Adipocyte (in vitro differentiated cells): ENCODE measurements at regions not wholly inside any gene's neighbourhood (a gene's known extent, or its start where the extent isn't known, plus 50 kb on each side); places are given as distances from the start of the nearest gene placed in this dataset.

ENCODE experiments used
- DNase-seq: peaks from one replicate; pipeline ENCODE4 v3.0.0-alpha.2; 2015; ENCODE audit warnings: low read depth
- H3K27me3 ChIP-seq: replicated peaks from 2 replicates; pipeline ENCODE4 v1.7.0; 2013; ENCODE audit warnings: mild to moderate bottlenecking, low read length, moderate library complexity; ENCODE audit not compliant: control insufficient read depth, insufficient read depth
- H3K36me3 ChIP-seq: 2 replicates; pipeline ENCODE4 v1.7.0; 2013; ENCODE audit warnings: low read length, mild to moderate bottlenecking, moderate library complexity; ENCODE audit not compliant: control insufficient read depth, insufficient read depth, severe bottlenecking
- H3K4me1 ChIP-seq: 2 replicates; pipeline ENCODE4 v1.7.0; 2013; ENCODE audit warnings: mild to moderate bottlenecking, low read length, moderate library complexity; ENCODE audit not compliant: control insufficient read depth, insufficient read depth
- H3K4me3 ChIP-seq: 2 replicates; pipeline ENCODE4 v1.7.0; 2013; ENCODE audit warnings: mild to moderate bottlenecking, low read length, moderate library complexity
- H3K9ac ChIP-seq: 2 replicates; pipeline ENCODE4 v1.7.0; 2013; ENCODE audit warnings: mild to moderate bottlenecking, low read length, moderate library complexity
- H3K9me3 ChIP-seq: 2 replicates; pipeline ENCODE4 v1.7.0; 2013; ENCODE audit warnings: mild to moderate bottlenecking, low read length, moderate library complexity; ENCODE audit not compliant: control insufficient read depth

GRCh38 chr9:88681434-88681833, 146.5 kb downstream of the NXNL2 start:
- Histone ChIP-seq H3K9me3 (no peaks in the 10 kb centered on the region), H3K36me3 (no peaks in the 10 kb centered on the region), H3K4me1 (peaks cover 18% of the 10 kb centered on the region), H3K9ac (no peak overlapping the region), H3K27me3 (no peaks in the 10 kb centered on the region), H3K4me3 (no peak overlapping the region)
- DNase-seq: no peak

GRCh38 chr9:88682431-88682831, 147.5 kb downstream of the NXNL2 start:
- no peaks in the 10 kb centered on the region for H3K9me3 ChIP-seq
- H3K27me3 ChIP-seq: no peaks in the 10 kb centered on the region
- no peak overlapping the region for H3K4me3 ChIP-seq
- DNase-seq: no peak
- no peak overlapping the region for H3K9ac ChIP-seq
- H3K4me1 ChIP-seq: peaks cover 18% of the 10 kb centered on the region
- no peaks in the 10 kb centered on the region for H3K36me3 ChIP-seq

- no peaks in the 10 kb centered on the region for H3K27me3 ChIP-seq
- peaks cover 18% of the 10 kb centered on the region for H3K4me1 ChIP-seq
- H3K36me3 ChIP-seq: no peaks in the 10 kb centered on the region
- DNase-seq: no peak
- no peak overlapping the region for H3K9ac ChIP-seq
- H3K4me3 ChIP-seq: no peak overlapping the region
- no peaks in the 10 kb centered on the region for H3K9me3 ChIP-seq
Observed at GRCh38 chr9:88684046-88684445, 149.1 kb downstream of the NXNL2 start.

- no peaks in the 10 kb centered on the region for H3K36me3 ChIP-seq
- no peaks in the 10 kb centered on the region for H3K9me3 ChIP-seq
- H3K4me3 ChIP-seq: no peak overlapping the region
- H3K27me3 ChIP-seq: no peaks in the 10 kb centered on the region
- peaks cover 16% of the 10 kb centered on the region for H3K4me1 ChIP-seq
- H3K9ac ChIP-seq: no peak overlapping the region
- DNase-seq: no peak
Observed at GRCh38 chr9:88684845-88685244, 149.9 kb downstream of the NXNL2 start.

GRCh38 chr9:88685966-88686365, 151.0 kb downstream of the NXNL2 start:
- H3K4me3 ChIP-seq: no peak overlapping the region
- no peaks in the 10 kb centered on the region for H3K9me3 ChIP-seq
- no peaks in the 10 kb centered on the region for H3K36me3 ChIP-seq
- H3K4me1 ChIP-seq: peaks cover 5% of the 10 kb centered on the region
- no peak for DNase-seq
- no peak overlapping the region for H3K9ac ChIP-seq
- H3K27me3 ChIP-seq: no peaks in the 10 kb centered on the region

- H3K36me3 ChIP-seq: no peaks in the 10 kb centered on the region
- peaks cover 4% of the 10 kb centered on the region for H3K4me1 ChIP-seq
- H3K27me3 ChIP-seq: no peaks in the 10 kb centered on the region
- no peak for DNase-seq
- no peak overlapping the region for H3K9ac ChIP-seq
- H3K9me3 ChIP-seq: peaks cover 13% of the 10 kb centered on the region
- no peak overlapping the region for H3K4me3 ChIP-seq
Observed at GRCh38 chr9:88689509-88690298, 154.7 kb downstream of the NXNL2 start.

- Histone ChIP-seq H3K9ac (no peak overlapping the region), H3K27me3 (no peaks in the 10 kb centered on the region), H3K9me3 (peaks cover 13% of the 10 kb centered on the region), H3K36me3 (no peaks in the 10 kb centered on the region), H3K4me3 (no peak overlapping the region), H3K4me1 (peaks cover 4% of the 10 kb centered on the region)
- DNase-seq: no peak
Observed at GRCh38 chr9:88690628-88691027, 155.7 kb downstream of the NXNL2 start.

GRCh38 chr9:88691091-88691490, 156.1 kb downstream of the NXNL2 start:
- no peak overlapping the region for H3K9ac ChIP-seq
- no peaks in the 10 kb centered on the region for H3K36me3 ChIP-seq
- H3K27me3 ChIP-seq: no peaks in the 10 kb centered on the region
- no peak for DNase-seq
- peaks cover 13% of the 10 kb centered on the region for H3K9me3 ChIP-seq
- H3K4me3 ChIP-seq: no peak overlapping the region
- peaks cover 4% of the 10 kb centered on the region for H3K4me1 ChIP-seq

- H3K27me3 ChIP-seq: no peaks in the 10 kb centered on the region
- peak; percentile 22 for DNase-seq
- H3K9ac ChIP-seq: no peak overlapping the region
- H3K36me3 ChIP-seq: no peaks in the 10 kb centered on the region
- peaks cover 4% of the 10 kb centered on the region for H3K4me1 ChIP-seq
- H3K9me3 ChIP-seq: peaks cover 13% of the 10 kb centered on the region
- H3K4me3 ChIP-seq: no peak overlapping the region
Observed at GRCh38 chr9:88691811-88692210, 156.8 kb downstream of the NXNL2 start.

- H3K27me3 ChIP-seq: no peaks in the 10 kb centered on the region
- no peak overlapping the region for H3K4me3 ChIP-seq
- H3K36me3 ChIP-seq: no peaks in the 10 kb centered on the region
- H3K9me3 ChIP-seq: peaks cover 13% of the 10 kb centered on the region
- H3K9ac ChIP-seq: no peak overlapping the region
- DNase-seq: no peak
- peaks cover 4% of the 10 kb centered on the region for H3K4me1 ChIP-seq
Observed at GRCh38 chr9:88692827-88693226, 157.8 kb downstream of the NXNL2 start.

GRCh38 chr9:88694625-88695024, 159.6 kb downstream of the NXNL2 start:
- peaks cover 13% of the 10 kb centered on the region for H3K9me3 ChIP-seq

GRCh38 chr9:88696501-88696900, 161.5 kb downstream of the NXNL2 start:
- DNase-seq: no peak
- no peaks in the 10 kb centered on the region for H3K36me3 ChIP-seq
- no peak overlapping the region for H3K4me3 ChIP-seq
- H3K9ac ChIP-seq: no peak overlapping the region
- no peaks in the 10 kb centered on the region for H3K27me3 ChIP-seq
- no peaks in the 10 kb centered on the region for H3K4me1 ChIP-seq
- H3K9me3 ChIP-seq: peaks cover 17% of the 10 kb centered on the region

More at GRCh38 chr9:88694625-88695024, 159.6 kb downstream of the NXNL2 start:
- Histone ChIP-seq H3K27me3 (no peaks in the 10 kb centered on the region), H3K9ac (no peak overlapping the region), H3K36me3 (no peaks in the 10 kb centered on the region), H3K4me3 (no peak overlapping the region), H3K4me1 (peaks cover under 1% of the 10 kb centered on the region)
- DNase-seq: peak; percentile 22
